ENCODE measurements at regions not wholly inside any gene's neighbourhood (a gene's known extent, or its start where the extent isn't known, plus 50 kb on each side); places are given as distances from the start of the nearest gene placed in this dataset.

GRCh38 chr3:23083701-23084100 is 119.4 kb upstream of the UBE2E2 start:
- peaks cover 6% of the 10 kb centered on the region for H3K4me1 ChIP-seq
- no peak overlapping the region for H3K27ac ChIP-seq
- DNase-seq, result no peak
- H3K4me3 ChIP-seq, result no peak overlapping the region
- ATAC-seq, result no peak
- TF ChIP-seq CTCF (IDR thresholded peaks at IDR 0.05), result no peak
- H3K9me3 ChIP-seq, result no peaks in the 10 kb centered on the region
- intact Hi-C loops (cut with DNase I), result no loop called here
- H3K36me3 ChIP-seq, result no peaks in the 10 kb centered on the region
- H3K27me3 ChIP-seq (ENCODE audit: low read depth), result no peaks in the 10 kb centered on the region

- no peak for TF ChIP-seq CTCF (IDR thresholded peaks at IDR 0.05)
- no peak for DNase-seq
- intact Hi-C loops (cut with DNase I), result no loop called here
- Histone ChIP-seq H3K9me3 (no peaks in the 10 kb centered on the region), H3K36me3 (no peaks in the 10 kb centered on the region), H3K4me3 (no peak overlapping the region), H3K27ac (no peak overlapping the region), H3K27me3 (ENCODE audit: low read depth) (no peaks in the 10 kb centered on the region), H3K4me1 (peaks cover 6% of the 10 kb centered on the region)
- ATAC-seq, result no peak
Observed at GRCh38 chr3:23084367-23084766, 118.8 kb upstream of the UBE2E2 start.

- intact Hi-C loops (cut with DNase I), result no loop called here
- ATAC-seq (no peak), DNase-seq (no peak)
- Histone ChIP-seq H3K9me3 (no peaks in the 10 kb centered on the region), H3K4me3 (no peak overlapping the region), H3K27me3 (ENCODE audit: low read depth) (no peaks in the 10 kb centered on the region), H3K4me1 (no peaks in the 10 kb centered on the region), H3K36me3 (no peaks in the 10 kb centered on the region), H3K27ac (no peak overlapping the region)
- no peak for TF ChIP-seq CTCF (IDR thresholded peaks at IDR 0.05)
Observed at GRCh38 chr3:23085261-23085660, 117.9 kb upstream of the UBE2E2 start.

GRCh38 chr3:23086331-23086730 is 116.8 kb upstream of the UBE2E2 start:
- TF ChIP-seq CTCF (IDR thresholded peaks at IDR 0.05), result no peak
- H3K27me3 ChIP-seq (ENCODE audit: low read depth), result no peaks in the 10 kb centered on the region
- H3K4me3 ChIP-seq, result no peak overlapping the region
- intact Hi-C loops (cut with DNase I), result no loop called here
- DNase-seq (no peak), ATAC-seq (no peak)
- H3K36me3 ChIP-seq, result no peaks in the 10 kb centered on the region
- H3K27ac ChIP-seq, result no peak overlapping the region
- H3K4me1 ChIP-seq, result no peaks in the 10 kb centered on the region
- H3K9me3 ChIP-seq, result no peaks in the 10 kb centered on the region

GRCh38 chr3:23086831-23087230 is 116.3 kb upstream of the UBE2E2 start:
- no peaks in the 10 kb centered on the region for H3K4me1 ChIP-seq

More at GRCh38 chr3:23086831-23087230, 116.3 kb upstream of the UBE2E2 start:
- Histone ChIP-seq H3K4me3 (no peak overlapping the region), H3K27me3 (ENCODE audit: low read depth) (no peaks in the 10 kb centered on the region), H3K9me3 (no peaks in the 10 kb centered on the region), H3K36me3 (no peaks in the 10 kb centered on the region), H3K27ac (no peak overlapping the region)
- DNase-seq (no peak), ATAC-seq (no peak)
- intact Hi-C loops (cut with DNase I), result no loop called here
- no peak for TF ChIP-seq CTCF (IDR thresholded peaks at IDR 0.05)
